NB4 (cell line): ENCODE measurements at regions not wholly inside any gene's neighbourhood (a gene's known extent, or its start where the extent isn't known, plus 50 kb on each side); places are given as distances from the start of the nearest gene placed in this dataset.
"Not testable (repeated sequence)": the region's sequence is repeated elsewhere in the genome, so short reads cannot be mapped to it uniquely, and the experiment has no call there.

ENCODE experiments used
- CTCF ChIP-seq: IDR thresholded peaks from one replicate; pipeline ENCODE4 v1.5.1; 2012; ENCODE audit warnings: low read depth, low read length
- MAX ChIP-seq: IDR thresholded peaks from 2 replicates; pipeline ENCODE4 v1.6.1; 2011; ENCODE audit warnings: low read depth, low read length
- MYC ChIP-seq: IDR thresholded peaks from 2 replicates; pipeline ENCODE4 v1.6.1; 2011; ENCODE audit warnings: low read depth, low read length
- POLR2A ChIP-seq: IDR thresholded peaks from 2 replicates; pipeline ENCODE4 v1.6.1; 2011; ENCODE audit warnings: mild to moderate bottlenecking; ENCODE audit not compliant: insufficient read length; ENCODE audit errors: extremely low read depth

DNA sequence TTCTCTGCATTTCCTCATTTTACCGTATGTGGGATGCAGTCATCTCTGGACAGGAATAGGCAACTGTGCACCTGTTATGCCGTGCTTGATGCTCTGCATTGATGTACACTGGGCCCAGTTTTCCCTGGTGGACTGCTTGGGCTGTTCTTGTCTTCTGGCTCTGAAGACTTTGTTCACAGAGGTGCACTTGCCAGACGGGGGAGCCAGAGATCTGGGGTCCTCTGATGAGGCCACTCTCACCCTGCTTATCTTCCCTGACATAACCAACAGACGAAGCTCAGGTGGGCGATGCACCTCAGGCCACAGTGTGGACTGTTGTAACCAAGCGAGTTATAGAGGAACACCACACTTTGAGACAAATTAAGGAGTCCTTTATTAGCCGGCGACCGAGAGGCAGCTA is 1864.6 kb upstream of the DEFB115 start:
- TF ChIP-seq CTCF, MAX, MYC, POLR2A: not testable (repeated sequence)
